KMS-11 (cell line): ENCODE measurements at regions not wholly inside any gene's neighbourhood (a gene's known extent, or its start where the extent isn't known, plus 50 kb on each side); places are given as distances from the start of the nearest gene placed in this dataset.

ENCODE experiments used
- H2AFZ ChIP-seq: fragments of 200-600 bp; sonication (generic); 2 replicates; pipeline ENCODE4 v1.6.1; 2016; ENCODE audit warnings: antibody characterized with exemption, mixed run types, low read depth
- H3K27ac ChIP-seq: fragments of 200-600 bp; sonication (generic); 2 replicates; pipeline ENCODE4 v1.6.1; 2016; ENCODE audit warnings: mild to moderate bottlenecking, mixed run types
- H3K27me3 ChIP-seq: fragments of 200-600 bp; sonication (generic); 2 replicates; pipeline ENCODE4 v1.6.1; 2017; ENCODE audit warnings: mild to moderate bottlenecking, low read depth, mixed run types, moderate library complexity; ENCODE audit not compliant: insufficient read depth
- H3K36me3 ChIP-seq: fragments of 200-600 bp; sonication (generic); 2 replicates; pipeline ENCODE4 v1.6.1; 2017; ENCODE audit warnings: mild to moderate bottlenecking, mixed run types; ENCODE audit not compliant: insufficient read depth
- H3K4me1 ChIP-seq: fragments of 200-600 bp; sonication (generic); 2 replicates; pipeline ENCODE4 v1.6.1; 2016; ENCODE audit warnings: mild to moderate bottlenecking, low read depth, mixed run types; ENCODE audit not compliant: poor library complexity, severe bottlenecking
- H3K4me2 ChIP-seq: fragments of 200-600 bp; sonication (generic); 2 replicates; pipeline ENCODE4 v1.7.0; 2016; ENCODE audit warnings: mild to moderate bottlenecking, mixed run types
- H3K4me3 ChIP-seq: fragments of 200-600 bp; sonication (generic); IDR thresholded peaks from 2 replicates; pipeline ENCODE4 v1.6.1; 2017; ENCODE audit warnings: low read depth, low read length, mixed read lengths; ENCODE audit not compliant: insufficient read depth
- H3K79me2 ChIP-seq: fragments of 200-600 bp; sonication (generic); 2 replicates; pipeline ENCODE4 v1.6.1; 2016; ENCODE audit warnings: low read depth, mixed run types; ENCODE audit not compliant: insufficient read depth
- H3K9ac ChIP-seq: fragments of 200-600 bp; sonication (generic); 2 replicates; pipeline ENCODE4 v1.6.1; 2016; ENCODE audit warnings: mild to moderate bottlenecking, mixed run types
- H4K20me1 ChIP-seq: fragments of 200-600 bp; sonication (generic); 2 replicates; pipeline ENCODE4 v1.6.1; 2016; ENCODE audit warnings: mild to moderate bottlenecking, mixed run types; ENCODE audit not compliant: insufficient read depth
- TF ChIP-seq, protein P1 (sequence below): fragments of 200-600 bp; sonication (generic); conservative IDR thresholded peaks from 2 replicates; pipeline ENCODE4 v1.6.1; 2017; ENCODE audit warnings: low read depth, mild to moderate bottlenecking, antibody characterized with exemption, low read length, moderate library complexity, mixed read lengths

DNA sequence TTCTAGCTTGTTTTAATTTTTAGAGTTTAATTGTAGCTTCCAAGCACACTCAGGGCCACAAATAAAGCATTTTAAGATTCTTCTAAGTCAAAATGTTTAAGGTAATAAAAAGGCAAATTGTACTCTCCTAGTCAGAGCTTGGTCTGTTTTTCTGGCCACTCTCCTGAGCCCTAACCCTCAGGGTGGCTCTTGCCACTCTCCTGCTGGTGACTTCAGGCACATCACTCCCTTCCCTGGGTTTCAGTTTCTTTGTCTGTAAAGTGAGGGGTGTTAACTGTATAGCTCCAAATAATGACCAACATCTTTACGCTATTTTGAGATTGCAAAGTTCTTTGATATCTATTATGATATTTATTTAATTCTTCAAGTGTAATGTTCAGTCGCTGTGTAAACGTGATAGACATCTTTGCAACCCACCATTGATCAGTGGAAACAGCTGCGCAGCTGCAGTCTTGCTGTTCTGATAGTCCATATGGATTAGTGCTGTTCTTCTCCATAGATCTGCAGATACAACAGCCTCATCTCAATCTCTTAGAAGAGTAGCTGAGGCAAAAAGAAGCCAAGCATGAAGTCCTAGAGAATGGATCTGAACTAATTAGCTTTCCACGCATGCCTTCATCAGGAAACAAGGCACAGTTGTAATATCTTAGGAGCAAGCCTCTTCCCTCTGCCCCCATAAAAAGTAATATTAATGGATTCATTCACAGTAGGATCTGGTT lies 189.9 kb downstream of the PLPP4 start:
- no peaks in the 10 kb centered on the region for H3K36me3 ChIP-seq
- H3K4me3 ChIP-seq: no peak overlapping the region
- TF ChIP-seq, protein P1, sequence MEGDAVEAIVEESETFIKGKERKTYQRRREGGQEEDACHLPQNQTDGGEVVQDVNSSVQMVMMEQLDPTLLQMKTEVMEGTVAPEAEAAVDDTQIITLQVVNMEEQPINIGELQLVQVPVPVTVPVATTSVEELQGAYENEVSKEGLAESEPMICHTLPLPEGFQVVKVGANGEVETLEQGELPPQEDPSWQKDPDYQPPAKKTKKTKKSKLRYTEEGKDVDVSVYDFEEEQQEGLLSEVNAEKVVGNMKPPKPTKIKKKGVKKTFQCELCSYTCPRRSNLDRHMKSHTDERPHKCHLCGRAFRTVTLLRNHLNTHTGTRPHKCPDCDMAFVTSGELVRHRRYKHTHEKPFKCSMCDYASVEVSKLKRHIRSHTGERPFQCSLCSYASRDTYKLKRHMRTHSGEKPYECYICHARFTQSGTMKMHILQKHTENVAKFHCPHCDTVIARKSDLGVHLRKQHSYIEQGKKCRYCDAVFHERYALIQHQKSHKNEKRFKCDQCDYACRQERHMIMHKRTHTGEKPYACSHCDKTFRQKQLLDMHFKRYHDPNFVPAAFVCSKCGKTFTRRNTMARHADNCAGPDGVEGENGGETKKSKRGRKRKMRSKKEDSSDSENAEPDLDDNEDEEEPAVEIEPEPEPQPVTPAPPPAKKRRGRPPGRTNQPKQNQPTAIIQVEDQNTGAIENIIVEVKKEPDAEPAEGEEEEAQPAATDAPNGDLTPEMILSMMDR: no peak
- no peaks in the 10 kb centered on the region for H4K20me1 ChIP-seq
- no peaks in the 10 kb centered on the region for H3K4me1 ChIP-seq
- H3K4me2 ChIP-seq: no peak overlapping the region
- H3K9ac ChIP-seq: no peak overlapping the region
- no peak overlapping the region for H3K27ac ChIP-seq
- no peak overlapping the region for H2AFZ ChIP-seq
- H3K27me3 ChIP-seq: no peaks in the 10 kb centered on the region
- H3K79me2 ChIP-seq: no peaks in the 10 kb centered on the region

DNA sequence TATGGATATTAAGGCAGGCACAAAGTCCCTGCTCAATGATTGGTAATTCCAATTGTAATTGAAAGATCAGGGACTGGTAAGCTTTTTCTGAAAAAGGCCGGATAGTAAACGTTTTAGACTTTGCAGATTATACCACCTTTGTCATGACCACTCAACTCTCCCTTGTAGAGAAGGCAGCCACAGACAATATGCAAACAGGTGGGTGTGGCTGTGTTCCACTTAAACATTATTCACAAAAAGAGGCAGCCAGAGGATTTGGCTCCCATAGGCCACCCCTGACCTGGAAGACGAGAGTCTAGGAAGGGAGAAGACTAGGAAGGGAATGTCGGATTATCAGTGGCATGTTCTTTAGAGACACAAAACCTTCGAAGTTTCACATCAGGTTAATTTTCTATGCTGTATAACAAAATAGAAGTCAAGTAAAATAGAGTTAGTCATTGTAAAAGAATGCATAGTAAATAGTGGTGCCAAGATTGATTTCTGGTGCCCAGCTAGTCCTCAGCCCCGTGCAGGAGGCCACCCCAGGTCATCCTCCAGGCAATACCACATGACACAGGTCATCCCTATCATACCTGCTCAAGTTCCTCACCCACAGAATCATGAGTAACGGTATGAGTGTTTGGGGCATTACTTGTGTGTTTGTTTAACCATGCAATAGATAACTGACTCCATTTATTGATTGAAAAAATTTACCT lies 193.8 kb downstream of the PLPP4 start:
- Histone ChIP-seq H3K9ac (no peak overlapping the region), H3K4me2 (no peak overlapping the region), H3K27ac (no peak overlapping the region), H3K27me3 (no peaks in the 10 kb centered on the region), H3K4me1 (no peaks in the 10 kb centered on the region), H3K4me3 (no peak overlapping the region), H3K36me3 (no peaks in the 10 kb centered on the region), H2AFZ (no peak overlapping the region), H4K20me1 (no peaks in the 10 kb centered on the region), H3K79me2 (no peaks in the 10 kb centered on the region)
- TF ChIP-seq, protein P1: no peak

DNA sequence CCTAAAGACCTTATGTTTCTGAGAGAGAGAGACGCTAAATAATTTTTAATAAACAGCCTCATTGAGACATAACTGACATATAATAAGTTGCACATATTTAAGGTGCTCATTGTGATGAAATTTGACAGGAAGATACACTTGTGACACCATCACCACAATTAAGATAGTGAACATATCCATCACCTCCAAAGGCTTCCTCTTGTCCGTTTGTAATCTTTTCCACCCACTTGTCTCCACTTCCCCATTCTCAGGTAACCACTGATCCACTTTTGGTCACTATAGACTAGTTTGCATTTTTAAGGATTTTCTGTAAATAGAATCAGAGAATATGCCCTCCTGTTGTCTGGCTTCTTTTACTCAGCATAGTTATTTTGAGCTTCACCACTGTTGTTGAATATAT lies 195.1 kb upstream of the WDR11 start:
- Histone ChIP-seq H3K4me2 (no peak overlapping the region), H2AFZ (no peak overlapping the region), H3K27ac (no peak overlapping the region), H3K4me3 (no peak overlapping the region), H3K79me2 (no peaks in the 10 kb centered on the region), H3K4me1 (no peaks in the 10 kb centered on the region), H3K27me3 (no peaks in the 10 kb centered on the region), H3K36me3 (no peaks in the 10 kb centered on the region), H4K20me1 (no peaks in the 10 kb centered on the region), H3K9ac (no peak overlapping the region)
- TF ChIP-seq, protein P1: no peak

DNA sequence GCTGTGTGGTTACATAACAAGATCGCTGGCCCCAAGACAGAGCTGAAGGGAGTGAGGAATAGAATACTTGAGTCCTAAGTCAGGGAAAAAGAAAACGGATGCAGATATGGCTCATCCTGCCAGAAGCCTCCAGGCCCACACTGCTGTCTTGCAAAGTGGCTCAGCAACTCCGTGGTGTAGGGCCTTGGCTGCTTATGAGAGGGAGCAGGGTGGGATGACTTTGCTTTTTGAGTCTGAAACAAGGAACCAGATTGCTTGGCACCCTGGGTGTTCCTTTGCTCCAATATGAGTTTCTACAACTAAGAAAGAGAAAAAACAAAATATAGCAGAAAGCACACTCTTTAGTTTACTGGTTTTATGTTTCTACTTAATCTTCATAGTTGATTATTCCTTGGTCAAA lies 193.8 kb upstream of the WDR11 start:
- Histone ChIP-seq H3K4me1 (no peaks in the 10 kb centered on the region), H2AFZ (no peak overlapping the region), H3K27ac (no peak overlapping the region), H4K20me1 (no peaks in the 10 kb centered on the region), H3K79me2 (no peaks in the 10 kb centered on the region), H3K27me3 (no peaks in the 10 kb centered on the region), H3K9ac (no peak overlapping the region), H3K4me2 (no peak overlapping the region), H3K36me3 (no peaks in the 10 kb centered on the region), H3K4me3 (no peak overlapping the region)
- TF ChIP-seq, protein P1: no peak
